ENCODE measurements at regions not wholly inside any gene's neighbourhood (a gene's known extent, or its start where the extent isn't known, plus 50 kb on each side); places are given as distances from the start of the nearest gene placed in this dataset.
A peak's percentile ranks its signal among the peaks of the same experiment; 100 is the strongest.
"Not testable (repeated sequence)": the region's sequence is repeated elsewhere in the genome, so short reads cannot be mapped to it uniquely, and the experiment has no call there.

DNA sequence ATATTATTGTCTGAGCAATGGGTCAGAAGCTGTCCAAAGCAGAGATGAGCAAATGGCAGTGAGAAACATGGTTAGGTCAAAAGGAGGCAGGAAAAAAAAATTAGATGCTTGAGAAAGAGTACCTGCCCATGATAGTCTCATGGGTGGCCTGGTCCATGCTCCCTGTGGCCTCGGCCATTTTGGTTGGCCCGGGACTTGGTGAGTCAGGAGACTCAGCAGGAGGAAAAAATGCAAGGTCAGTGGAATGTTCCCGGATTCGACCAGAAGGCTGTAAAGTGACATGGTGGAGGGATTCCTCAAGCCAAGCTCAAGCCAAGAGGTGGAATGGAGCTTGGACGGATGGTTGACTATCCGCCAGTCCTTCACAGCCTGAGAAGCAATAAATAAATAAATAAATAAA is 236.7 kb downstream of the ASMT start:
- no peak for DNase-seq

- no peak for DNase-seq
Observed at GRCh38 chrX:1852082-1852481, 237.2 kb downstream of the ASMT start.

- DNase-seq: no peak
Observed at GRCh38 chrX:1853447-1853846, 238.6 kb downstream of the ASMT start.

- DNase-seq: no peak
Observed at GRCh38 chrX:1853916-1854315, 239.1 kb downstream of the ASMT start.

DNA sequence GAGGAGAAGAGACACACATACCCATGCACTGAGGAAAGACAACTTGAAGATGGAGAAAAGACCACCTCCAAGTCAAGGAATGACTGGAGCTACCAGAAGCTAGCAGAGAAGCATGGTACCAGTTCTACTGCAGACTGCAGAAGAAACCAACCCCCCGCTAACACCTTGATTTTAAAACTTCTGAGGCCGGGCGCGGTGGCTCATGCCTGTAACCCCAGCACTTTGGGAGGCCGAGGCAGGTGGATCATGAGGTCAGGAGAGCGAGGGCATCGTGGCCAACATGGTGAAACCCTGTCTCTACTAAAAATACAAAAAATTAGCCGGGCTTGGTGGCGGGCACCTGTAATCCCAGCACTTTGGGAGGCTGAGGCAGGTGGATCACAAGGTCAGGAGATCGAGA is 240.0 kb downstream of the ASMT start:
- not testable (repeated sequence) for DNase-seq

- DNase-seq: not testable (repeated sequence)
Observed at GRCh38 chrX:1859266-1859665, 244.4 kb downstream of the ASMT start.

DNA sequence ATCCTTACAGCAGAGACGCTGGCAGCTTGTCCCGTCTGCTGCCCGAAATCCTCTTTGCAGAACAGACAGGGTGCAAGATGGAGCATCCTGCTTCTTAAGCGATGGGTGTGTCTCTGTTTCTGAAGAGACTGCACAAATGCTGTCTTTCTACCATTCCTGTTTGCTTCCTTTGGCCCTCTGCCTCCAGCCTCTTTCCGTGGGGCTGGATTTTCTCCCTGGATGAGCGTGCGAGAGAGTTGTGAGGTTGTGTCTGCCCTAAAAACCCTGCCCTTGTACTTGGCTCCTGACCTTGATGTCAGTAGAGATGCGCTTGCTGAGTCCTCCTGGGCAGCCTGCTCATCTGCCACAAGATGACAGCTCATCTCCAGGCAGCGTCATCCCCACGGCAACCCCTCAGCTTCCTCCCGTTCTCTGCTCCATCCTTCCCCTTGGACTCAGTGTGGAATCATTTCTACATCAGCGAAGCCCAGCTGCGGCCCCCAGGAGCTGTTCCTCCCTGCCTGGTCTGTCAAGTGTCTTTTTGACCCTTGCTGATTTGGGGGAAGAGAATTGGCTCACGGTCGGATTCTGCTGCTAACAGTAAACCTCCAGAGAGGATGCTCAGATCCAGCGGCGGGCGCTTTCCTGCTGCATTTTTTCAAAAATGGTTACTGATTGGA is 246.2 kb downstream of the ASMT start:
- peak in 2 of 56 donors; percentile 1 to 2 for DNase-seq

- DNase-seq: not testable (repeated sequence)
Observed at GRCh38 chrX:1863995-1864394, 249.1 kb downstream of the ASMT start.

DNA sequence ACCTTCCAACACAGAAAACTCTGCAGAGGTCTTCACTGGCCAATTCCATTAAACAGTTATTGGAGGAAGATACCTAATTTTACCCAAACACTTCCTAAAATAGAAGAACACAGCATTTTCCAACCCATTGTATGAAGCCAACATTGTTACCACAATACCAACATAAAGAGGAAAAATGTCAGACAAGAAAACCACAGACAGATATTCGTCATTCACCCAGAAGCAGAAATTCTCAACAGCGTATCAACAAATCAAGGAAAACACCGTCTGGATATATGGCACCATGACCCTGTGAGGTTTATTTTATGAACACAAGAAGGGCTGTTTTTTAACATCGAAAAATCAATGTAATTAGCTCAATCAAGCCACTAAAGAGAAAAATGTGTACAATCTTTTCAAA is 255.6 kb downstream of the ASMT start:
- no peak for DNase-seq

DNA sequence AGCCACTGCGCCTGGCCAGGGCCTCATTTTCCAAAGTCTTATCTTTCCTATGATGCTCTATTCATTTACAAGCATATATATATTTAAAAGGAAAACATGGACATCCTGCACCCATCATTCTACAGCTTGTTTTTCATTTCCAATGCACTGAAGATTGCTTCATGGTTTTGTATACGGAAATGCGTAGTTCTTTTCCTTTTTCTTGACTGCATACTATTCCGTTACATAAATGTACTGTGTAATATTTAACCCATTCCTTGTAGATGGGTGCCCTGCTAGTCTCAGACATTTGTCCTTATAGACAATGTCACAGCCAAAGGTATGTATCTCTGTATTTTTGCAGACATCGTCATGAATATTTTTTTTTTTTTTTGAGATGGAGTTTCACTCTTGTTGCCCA is 257.0 kb downstream of the ASMT start:
- no peak for DNase-seq

DNA sequence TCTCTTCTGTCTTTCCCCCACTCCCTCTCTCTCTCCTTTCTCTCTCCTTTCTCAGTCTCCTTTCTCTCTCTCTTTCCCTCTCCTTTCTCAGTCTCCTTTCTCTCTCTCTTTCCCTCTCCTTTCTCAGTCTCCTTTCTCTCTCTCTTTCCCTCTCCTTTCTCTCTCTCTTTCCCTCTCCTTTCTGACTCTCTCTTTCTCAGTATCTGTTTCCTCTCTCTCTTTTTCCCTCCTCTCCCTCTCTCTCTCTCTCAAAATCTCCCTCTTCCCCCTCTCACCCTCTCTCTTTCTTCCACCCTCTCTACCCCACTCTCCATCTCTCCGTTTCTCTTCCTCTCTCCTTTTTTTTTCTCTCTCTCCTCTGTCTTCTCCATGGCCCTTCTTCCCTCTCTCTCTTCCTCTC is 258.8 kb downstream of the ASMT start:
- DNase-seq: no peak

GRCh38 chrX:1874416-1874815 is 259.6 kb downstream of the ASMT start:
- no peak for DNase-seq

DNA sequence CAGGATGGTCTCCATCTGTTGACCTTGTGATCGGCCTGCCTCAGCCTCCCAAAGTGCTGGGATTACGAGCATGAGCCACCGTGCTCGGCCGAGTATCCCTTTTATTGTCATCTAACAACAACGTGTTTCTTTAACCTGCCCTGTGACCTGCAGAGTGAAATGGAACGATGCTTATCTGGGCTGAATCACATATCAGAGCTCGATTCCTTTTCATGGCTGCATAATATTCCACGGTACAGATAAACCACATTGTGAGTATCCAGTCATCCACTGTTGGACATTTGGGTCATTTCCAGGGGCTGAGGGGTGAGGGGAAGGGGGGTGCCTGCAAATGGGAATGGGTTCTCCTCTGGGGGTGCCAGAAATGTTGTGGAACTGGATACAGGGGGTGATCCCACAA is 260.0 kb downstream of the ASMT start:
- DNase-seq: no peak

- no peak for DNase-seq
Observed at GRCh38 chrX:1876041-1876440, 261.2 kb downstream of the ASMT start.

DNA sequence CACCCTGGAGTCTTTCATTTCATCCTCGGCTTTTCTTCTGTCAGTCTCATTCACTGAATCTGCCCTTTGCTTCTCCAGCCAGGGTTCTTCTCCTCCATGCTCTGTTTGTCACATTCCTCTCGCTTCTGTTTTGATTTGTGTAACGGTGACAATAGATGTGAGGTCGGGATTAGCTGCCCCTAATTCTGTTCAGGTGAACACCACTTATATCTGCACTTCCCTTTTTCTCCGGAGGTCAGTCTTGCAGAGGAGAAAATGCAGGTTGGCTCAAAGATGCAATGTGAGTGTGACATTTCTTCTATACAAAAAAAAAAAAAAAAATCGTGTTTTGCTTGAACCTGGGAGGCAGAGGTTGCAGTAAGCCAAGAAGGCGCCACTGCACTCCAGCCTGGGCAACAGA is 262.9 kb downstream of the ASMT start:
- DNase-seq: no peak

DNA sequence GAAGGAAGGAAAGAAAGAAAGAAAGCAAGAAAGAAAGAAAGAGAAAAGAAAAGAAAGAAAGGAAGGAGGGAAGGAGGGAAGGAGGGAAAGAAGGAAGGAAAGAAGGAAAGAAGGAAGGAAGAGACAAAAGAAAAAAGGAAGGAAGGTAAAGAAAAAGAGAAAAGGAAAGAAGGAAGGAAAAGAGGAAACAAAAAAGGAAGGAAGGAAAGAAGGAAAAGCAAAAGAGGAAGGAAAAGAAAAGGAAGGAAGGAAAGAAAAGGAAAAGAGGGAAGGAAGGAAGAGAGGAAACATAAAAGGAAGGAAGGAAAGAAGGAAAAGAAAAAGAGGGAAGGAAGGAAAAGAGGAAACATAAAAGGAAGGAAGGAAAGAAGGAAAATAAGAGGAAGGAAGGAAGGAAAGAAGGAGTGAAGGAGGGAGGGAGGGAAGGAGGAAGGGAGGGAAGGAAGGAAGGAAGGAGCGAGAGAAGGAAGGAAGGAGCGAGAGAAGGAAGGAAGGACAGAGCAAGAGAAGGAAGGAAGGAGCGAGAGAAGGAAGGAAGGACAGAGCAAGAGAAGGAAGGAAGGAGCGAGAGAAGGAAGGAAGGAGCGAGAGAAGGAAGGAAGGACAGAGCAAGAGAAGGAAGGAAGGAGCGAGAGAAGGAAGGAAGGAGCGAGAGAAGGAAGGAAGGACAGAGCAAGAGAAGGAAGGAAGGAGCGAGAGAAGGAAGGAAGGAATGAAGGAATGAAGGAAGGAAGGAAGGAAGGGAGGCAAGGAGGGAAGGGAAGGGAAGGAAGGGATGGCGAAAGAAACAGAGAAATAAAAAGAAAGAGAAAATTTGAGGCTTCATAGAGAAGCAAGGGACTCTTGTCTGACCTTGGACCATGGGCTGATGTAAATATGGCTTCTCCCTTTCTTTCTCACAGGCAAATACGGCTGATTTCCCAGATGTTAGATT is 266.3 kb downstream of the ASMT start:
- DNase-seq: not testable (repeated sequence)

DNA sequence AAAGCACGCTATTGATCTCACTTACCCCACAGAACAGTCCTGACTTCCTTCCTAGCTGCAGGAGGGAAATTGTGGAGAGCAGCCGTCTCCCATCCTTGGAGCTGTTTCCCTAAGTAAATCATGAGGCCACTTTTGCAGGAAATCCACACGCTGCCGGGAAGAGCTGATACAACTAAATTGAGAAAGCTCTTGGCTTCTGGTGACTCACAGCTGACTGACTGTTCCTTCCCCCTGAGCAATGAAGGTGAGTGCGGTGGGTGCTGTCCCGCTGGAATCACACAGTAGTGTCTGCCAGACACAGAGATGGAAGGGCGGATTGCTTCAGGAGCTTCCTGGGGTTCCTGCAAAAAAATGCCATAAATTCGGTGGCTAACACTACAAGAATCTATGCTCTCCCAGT is 268.9 kb downstream of the ASMT start:
- DNase-seq: peak in 10 of 56 donors; percentile 1 to 30 (median 19)

DNA sequence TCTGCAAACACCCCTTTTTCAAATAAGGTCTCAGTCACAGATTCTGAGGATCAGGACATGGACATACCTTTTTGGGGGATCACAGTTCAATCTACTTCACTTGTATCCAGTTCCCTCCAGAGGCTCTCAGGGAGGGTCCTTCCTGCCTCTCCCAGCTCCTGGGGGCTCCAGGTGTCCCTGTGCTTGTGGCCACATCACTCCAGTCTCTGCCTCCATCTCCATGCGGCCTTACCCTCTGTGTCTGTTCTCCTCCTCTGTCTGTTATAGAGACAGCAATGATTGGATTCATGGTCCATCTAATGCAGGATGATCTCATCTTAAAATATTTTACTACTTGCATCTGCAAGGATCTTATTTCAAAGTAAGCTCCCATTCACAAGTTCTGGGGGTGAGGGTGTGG is 269.6 kb downstream of the ASMT start:
- no peak for DNase-seq

DNA sequence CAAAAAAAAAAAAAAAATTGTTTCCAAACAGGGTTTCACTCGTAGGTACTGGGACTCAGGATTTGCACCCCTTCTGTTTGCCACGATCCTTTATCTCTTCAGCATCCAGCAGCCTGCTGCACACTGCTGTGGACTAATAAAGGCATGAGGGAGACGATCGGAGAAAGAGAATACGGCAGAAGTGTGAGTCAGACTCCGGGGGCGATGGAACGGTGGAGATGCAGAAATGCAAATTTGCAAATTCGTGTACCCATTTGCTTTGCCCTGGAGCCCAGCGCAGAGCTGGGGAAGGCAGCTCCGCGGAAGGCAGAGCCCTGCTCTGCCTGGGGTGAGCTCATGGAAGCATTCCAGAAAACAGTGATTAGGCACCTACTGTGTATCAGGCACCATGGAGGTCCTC is 270.3 kb downstream of the ASMT start:
- peak in 37 of 56 donors; percentile 1 to 79 (median 21) for DNase-seq

GRCh38 chrX:1888305-1888704 is 273.4 kb downstream of the ASMT start:
- not testable (repeated sequence) for DNase-seq

- no peak for DNase-seq
Observed at GRCh38 chrX:1894026-1894294, 279.1 kb downstream of the ASMT start.

- DNase-seq: no peak
Observed at GRCh38 chrX:1894740-1895139, 279.9 kb downstream of the ASMT start.

GRCh38 chrX:1895583-1895982 is 280.7 kb downstream of the ASMT start:
- DNase-seq: no peak

Data from nucleus accumbens (tissue), 56 donors.